ENCODE measurements at regions not wholly inside any gene's neighbourhood (a gene's known extent, or its start where the extent isn't known, plus 50 kb on each side); places are given as distances from the start of the nearest gene placed in this dataset.
"Not testable (repeated sequence)": the region's sequence is repeated elsewhere in the genome, so short reads cannot be mapped to it uniquely, and the experiment has no call there.

GRCh38 chr13:37216331-37216730, 110.9 kb upstream of the CSNK1A1L start:
- DNase-seq (no peak), ATAC-seq (no peak)

GRCh38 chr13:37212826-37213225, 107.4 kb upstream of the CSNK1A1L start:
- no peak for ATAC-seq

GRCh38 chr13:37211487-37211886, 106.0 kb upstream of the CSNK1A1L start:
- no peak for DNase-seq

More at GRCh38 chr13:37212826-37213225, 107.4 kb upstream of the CSNK1A1L start:
- DNase-seq, result no peak

GRCh38 chr13:37209621-37210580, 104.4 kb upstream of the CSNK1A1L start:
- no peak for ATAC-seq
- DNase-seq, result no peak

More at GRCh38 chr13:37211487-37211886, 106.0 kb upstream of the CSNK1A1L start:
- ATAC-seq, result no peak

GRCh38 chr13:37207691-37208451, 102.4 kb upstream of the CSNK1A1L start:
- ATAC-seq, result no peak

GRCh38 chr13:37202264-37202663, 96.8 kb upstream of the CSNK1A1L start:
- DNase-seq (no peak), ATAC-seq (no peak)

More at GRCh38 chr13:37207691-37208451, 102.4 kb upstream of the CSNK1A1L start:
- no peak for DNase-seq

- DNase-seq, result no peak
Observed at GRCh38 chr13:37201081-37201480, 95.6 kb upstream of the CSNK1A1L start.

GRCh38 chr13:37198629-37199028, 93.2 kb upstream of the CSNK1A1L start:
- ATAC-seq (no peak), DNase-seq (no peak)

More at GRCh38 chr13:37201081-37201480, 95.6 kb upstream of the CSNK1A1L start:
- no peak for ATAC-seq

GRCh38 chr13:37195621-37196020, 90.2 kb upstream of the CSNK1A1L start:
- ATAC-seq (no peak), DNase-seq (no peak)

- no peak for DNase-seq
- no peak for ATAC-seq
Observed at GRCh38 chr13:37194428-37194861, 89.0 kb upstream of the CSNK1A1L start.

- DNase-seq, result no peak
- no peak for ATAC-seq
Observed at GRCh38 chr13:37192956-37193355, 87.5 kb upstream of the CSNK1A1L start.

- ATAC-seq, result no peak
- no peak for DNase-seq
Observed at GRCh38 chr13:37187621-37188020, 82.2 kb upstream of the CSNK1A1L start.

GRCh38 chr13:37187105-37187504, 81.6 kb upstream of the CSNK1A1L start:
- no peak for ATAC-seq
- no peak for DNase-seq

GRCh38 chr13:37181620-37182019, 76.2 kb upstream of the CSNK1A1L start:
- no peak for DNase-seq
- ATAC-seq, result no peak

- DNase-seq (no peak), ATAC-seq (no peak)
Observed at GRCh38 chr13:37179645-37180044, 74.2 kb upstream of the CSNK1A1L start.

- DNase-seq (no peak), ATAC-seq (no peak)
Observed at GRCh38 chr13:37177125-37177524, 71.7 kb upstream of the CSNK1A1L start.

GRCh38 chr13:37175996-37176395, 70.5 kb upstream of the CSNK1A1L start:
- DNase-seq (no peak), ATAC-seq (no peak)

GRCh38 chr13:37173214-37173613, 67.8 kb upstream of the CSNK1A1L start:
- no peak for ATAC-seq
- no peak for DNase-seq

- DNase-seq, ATAC-seq: not testable (repeated sequence)
Observed at GRCh38 chr13:37172226-37172625, 66.8 kb upstream of the CSNK1A1L start.

- no peak for ATAC-seq
- DNase-seq, result no peak
Observed at GRCh38 chr13:37168926-37169325, 63.5 kb upstream of the CSNK1A1L start.

- no peak for DNase-seq
- ATAC-seq, result no peak
Observed at GRCh38 chr13:37168151-37168550, 62.7 kb upstream of the CSNK1A1L start.

- DNase-seq, result no peak
- no peak for ATAC-seq
Observed at GRCh38 chr13:37164635-37165034, 59.2 kb upstream of the CSNK1A1L start.

Measured in stimulated activated naive CD8-positive, alpha-beta T cell treated with anti-CD3 and anti-CD28 coated beads, Interleukin-15, Interleukin-2, amounts not matched to agents 100 U/mL and 50 U/mL, for 24 hours (primary cell).